Glutamatergic neuron (in vitro differentiated cells): ENCODE measurements at regions not wholly inside any gene's neighbourhood (a gene's known extent, or its start where the extent isn't known, plus 50 kb on each side); places are given as distances from the start of the nearest gene placed in this dataset.

ENCODE experiments used
- DNase-seq: peaks from one replicate; pipeline ENCODE4 v3.0.0; 2022
- H3K27ac Mint-ChIP-seq: one replicate; pipeline ENCODE4 v1.8.0; 2020; ENCODE audit warnings: mild to moderate bottlenecking, mixed read lengths, inconsistent platforms; ENCODE audit not compliant: unreplicated experiment
- H3K27me3 Mint-ChIP-seq: one replicate; pipeline ENCODE4 v1.8.0; 2020; ENCODE audit warnings: mild to moderate bottlenecking, moderate library complexity, mixed read lengths, inconsistent platforms; ENCODE audit not compliant: unreplicated experiment
- H3K36me3 Mint-ChIP-seq: one replicate; pipeline ENCODE4 v1.8.0; 2020; ENCODE audit warnings: mild to moderate bottlenecking, mixed read lengths, inconsistent platforms; ENCODE audit not compliant: unreplicated experiment
- H3K4me1 Mint-ChIP-seq: one replicate; pipeline ENCODE4 v1.8.0; 2020; ENCODE audit warnings: mild to moderate bottlenecking, low read depth, mixed read lengths, inconsistent platforms; ENCODE audit not compliant: unreplicated experiment
- H3K4me3 Mint-ChIP-seq: one replicate; pipeline ENCODE4 v1.8.0; 2020; ENCODE audit warnings: mild to moderate bottlenecking, mixed read lengths, inconsistent platforms; ENCODE audit not compliant: unreplicated experiment
- H3K9me3 Mint-ChIP-seq: one replicate; pipeline ENCODE4 v1.8.0; 2020; ENCODE audit warnings: mild to moderate bottlenecking, moderate library complexity, mixed read lengths, inconsistent platforms; ENCODE audit not compliant: unreplicated experiment
- TF ChIP-seq, protein P1 (sequence below): fragments of 200-600 bp; sonication (generic); IDR thresholded peaks from one replicate; pipeline ENCODE4 v1.5.0; 2021; ENCODE audit not compliant: partially characterized antibody, unreplicated experiment

- H3K9me3 Mint-ChIP-seq = peaks cover 2% of the 10 kb centered on the region
Observed at GRCh38 chr5:96141749-96142148, 180.1 kb upstream of the ELL2 start.

GRCh38 chr5:96140496-96140895 is 178.8 kb upstream of the ELL2 start:
- no peaks in the 10 kb centered on the region for H3K27me3 Mint-ChIP-seq
- no peaks in the 10 kb centered on the region for H3K36me3 Mint-ChIP-seq
- H3K4me3 Mint-ChIP-seq = no peak overlapping the region
- H3K9me3 Mint-ChIP-seq = no peaks in the 10 kb centered on the region
- no peak overlapping the region for H3K27ac Mint-ChIP-seq
- TF ChIP-seq, protein P1, sequence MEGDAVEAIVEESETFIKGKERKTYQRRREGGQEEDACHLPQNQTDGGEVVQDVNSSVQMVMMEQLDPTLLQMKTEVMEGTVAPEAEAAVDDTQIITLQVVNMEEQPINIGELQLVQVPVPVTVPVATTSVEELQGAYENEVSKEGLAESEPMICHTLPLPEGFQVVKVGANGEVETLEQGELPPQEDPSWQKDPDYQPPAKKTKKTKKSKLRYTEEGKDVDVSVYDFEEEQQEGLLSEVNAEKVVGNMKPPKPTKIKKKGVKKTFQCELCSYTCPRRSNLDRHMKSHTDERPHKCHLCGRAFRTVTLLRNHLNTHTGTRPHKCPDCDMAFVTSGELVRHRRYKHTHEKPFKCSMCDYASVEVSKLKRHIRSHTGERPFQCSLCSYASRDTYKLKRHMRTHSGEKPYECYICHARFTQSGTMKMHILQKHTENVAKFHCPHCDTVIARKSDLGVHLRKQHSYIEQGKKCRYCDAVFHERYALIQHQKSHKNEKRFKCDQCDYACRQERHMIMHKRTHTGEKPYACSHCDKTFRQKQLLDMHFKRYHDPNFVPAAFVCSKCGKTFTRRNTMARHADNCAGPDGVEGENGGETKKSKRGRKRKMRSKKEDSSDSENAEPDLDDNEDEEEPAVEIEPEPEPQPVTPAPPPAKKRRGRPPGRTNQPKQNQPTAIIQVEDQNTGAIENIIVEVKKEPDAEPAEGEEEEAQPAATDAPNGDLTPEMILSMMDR = no peak
- DNase-seq = no peak
- H3K4me1 Mint-ChIP-seq = no peaks in the 10 kb centered on the region

More at GRCh38 chr5:96141749-96142148, 180.1 kb upstream of the ELL2 start:
- no peak for DNase-seq
- H3K36me3 Mint-ChIP-seq = no peaks in the 10 kb centered on the region
- no peaks in the 10 kb centered on the region for H3K4me1 Mint-ChIP-seq
- no peak overlapping the region for H3K27ac Mint-ChIP-seq
- no peak overlapping the region for H3K4me3 Mint-ChIP-seq
- peaks cover 2% of the 10 kb centered on the region for H3K27me3 Mint-ChIP-seq
- TF ChIP-seq, protein P1 = no peak

DNA sequence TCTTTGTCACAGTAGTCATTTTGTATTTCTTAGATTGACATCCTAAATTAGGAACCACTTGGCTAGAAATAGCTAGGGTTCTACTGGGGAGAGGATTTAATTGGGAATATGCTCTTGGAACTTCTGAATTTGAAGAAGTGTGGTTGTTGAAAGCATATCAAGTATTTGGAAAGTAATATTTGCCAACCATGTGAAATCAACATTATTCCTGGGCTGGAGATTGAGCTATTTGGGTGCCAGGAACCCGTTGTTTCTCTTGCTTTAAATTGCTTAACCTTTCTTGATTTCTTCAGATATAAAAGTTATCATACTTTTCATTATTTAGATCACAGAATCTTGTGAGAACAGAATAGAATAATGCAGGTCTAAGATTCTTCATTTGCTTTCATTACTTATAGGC is 178.4 kb upstream of the ELL2 start:
- H3K9me3 Mint-ChIP-seq = no peaks in the 10 kb centered on the region
- H3K27me3 Mint-ChIP-seq = no peaks in the 10 kb centered on the region
- no peak overlapping the region for H3K4me3 Mint-ChIP-seq
- DNase-seq = no peak
- no peaks in the 10 kb centered on the region for H3K4me1 Mint-ChIP-seq
- no peak overlapping the region for H3K27ac Mint-ChIP-seq
- no peaks in the 10 kb centered on the region for H3K36me3 Mint-ChIP-seq
- TF ChIP-seq, protein P1 = no peak

DNA sequence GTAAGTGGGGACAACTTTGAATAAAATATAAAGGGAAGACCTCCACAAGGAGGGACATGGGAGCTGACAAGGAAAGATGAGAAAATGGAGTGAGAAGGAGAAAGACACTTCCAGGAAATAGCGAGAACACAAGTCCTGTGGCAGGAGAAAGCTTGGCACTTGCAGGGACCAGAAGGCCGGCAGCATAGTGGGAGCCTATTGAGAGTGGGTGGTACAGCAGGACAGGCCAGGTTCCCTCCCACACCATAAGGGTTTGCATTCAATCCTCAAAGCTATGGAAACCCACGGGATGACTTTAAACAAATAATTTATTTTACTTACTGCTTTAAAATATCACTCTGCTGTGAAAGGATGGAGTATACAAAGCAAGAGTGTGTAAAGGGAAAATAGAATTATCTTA is 173.2 kb upstream of the ELL2 start:
- no peak for DNase-seq
- Mint-ChIP-seq H3K36me3 (no peaks in the 10 kb centered on the region), H3K4me3 (no peak overlapping the region), H3K4me1 (no peaks in the 10 kb centered on the region), H3K9me3 (no peaks in the 10 kb centered on the region), H3K27me3 (no peaks in the 10 kb centered on the region), H3K27ac (no peak overlapping the region)
- TF ChIP-seq, protein P1 = no peak

GRCh38 chr5:96133341-96134079 is 171.9 kb upstream of the ELL2 start:
- no peaks in the 10 kb centered on the region for H3K4me1 Mint-ChIP-seq
- no peak for DNase-seq
- H3K27ac Mint-ChIP-seq = no peak overlapping the region
- no peak overlapping the region for H3K4me3 Mint-ChIP-seq
- H3K9me3 Mint-ChIP-seq = no peaks in the 10 kb centered on the region
- H3K36me3 Mint-ChIP-seq = no peaks in the 10 kb centered on the region
- H3K27me3 Mint-ChIP-seq = no peaks in the 10 kb centered on the region
- TF ChIP-seq, protein P1 = no peak
